ENCODE measurements at regions not wholly inside any gene's neighbourhood (a gene's known extent, or its start where the extent isn't known, plus 50 kb on each side); places are given as distances from the start of the nearest gene placed in this dataset.
"Not testable (repeated sequence)": the region's sequence is repeated elsewhere in the genome, so short reads cannot be mapped to it uniquely, and the experiment has no call there.

DNA sequence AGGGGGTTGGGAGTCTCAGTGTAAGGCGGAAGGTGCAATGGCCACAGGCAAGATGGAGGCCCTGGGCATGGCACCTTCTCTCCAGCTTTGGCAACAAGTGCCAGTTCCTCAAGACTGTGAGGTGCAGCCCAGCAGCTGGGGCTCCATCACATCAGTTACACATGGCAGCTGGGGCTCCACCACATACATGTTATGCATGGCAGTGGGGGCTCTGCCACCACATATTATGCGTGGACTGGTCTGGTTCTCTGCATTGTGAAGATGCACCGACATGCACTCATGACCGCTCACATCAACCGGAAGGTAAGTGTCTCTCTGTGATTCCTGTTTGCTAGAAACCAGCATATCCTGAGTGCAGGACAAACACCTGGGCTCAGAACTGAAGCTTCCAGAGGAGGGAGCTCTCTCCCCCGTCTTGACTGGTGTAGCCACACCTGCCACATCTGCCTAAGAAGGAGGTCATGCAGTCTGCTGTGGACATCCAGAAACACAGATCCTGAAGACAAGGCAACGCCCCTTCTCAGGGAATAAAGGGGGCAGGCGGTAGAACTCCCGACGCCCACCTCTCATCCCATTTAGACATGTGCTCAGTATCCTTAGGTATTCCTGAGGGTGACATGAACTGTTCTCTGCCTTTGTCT, 104.1 kb upstream of the TMPRSS2 start:
- Mint-ChIP-seq H3K4me1 (no peaks in the 10 kb centered on the region), H3K4me3 (no peak overlapping the region), H3K27ac (no peak overlapping the region), H3K27me3 (peaks cover 11% of the 10 kb centered on the region), H3K9me3 (ENCODE audit: low read depth) (no peaks in the 10 kb centered on the region), H3K36me3 (ENCODE audit: low read depth) (no peaks in the 10 kb centered on the region)
- POLR2A ChIA-PET: no interaction called here
- intact Hi-C loops (cut with DNase I, micrococcal nuclease): loop anchor here (1.0 to 5.0 kb wide), 5 partner anchors 166 to 505 kb away; no protein-coding TSS in a partner anchor
- CTCF ChIA-PET: interaction anchor here (0.6 to 1.3 kb wide), 7 partner anchors 10 to 536 kb away, joined by 3 to 9 read pairs (median 3); no protein-coding TSS in a partner anchor
- DNase-seq (peak; percentile 34), ATAC-seq (peak; percentile 33)

DNA sequence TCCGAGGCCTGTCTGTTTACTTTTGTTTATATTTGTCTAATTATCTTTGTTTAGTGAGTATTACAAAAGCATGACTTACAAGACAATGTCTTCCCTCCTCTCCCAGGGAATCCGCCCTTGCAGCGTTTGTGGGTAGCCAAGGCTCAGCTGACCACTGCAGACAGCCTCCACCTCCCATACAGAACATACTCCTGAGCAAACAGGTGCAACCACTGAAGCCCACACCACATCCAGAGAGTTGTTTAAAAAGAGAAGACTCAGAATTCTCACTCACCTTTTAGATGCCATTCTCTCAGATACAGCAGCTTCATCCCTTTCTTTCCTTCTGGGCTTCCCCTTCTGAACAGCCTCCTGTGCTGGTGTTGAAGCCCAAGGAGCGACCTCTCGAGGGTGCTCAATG, 103.5 kb upstream of the TMPRSS2 start:
- H3K4me1 Mint-ChIP-seq: no peaks in the 10 kb centered on the region
- POLR2A ChIA-PET: no interaction called here
- CTCF ChIA-PET: interaction anchor here (0.6 to 1.3 kb wide), 3 partner anchors 31 to 205 kb away, joined by 3 to 5 read pairs (median 3); no protein-coding TSS in a partner anchor
- H3K27me3 Mint-ChIP-seq: peaks cover 11% of the 10 kb centered on the region
- H3K36me3 Mint-ChIP-seq (ENCODE audit: low read depth): no peaks in the 10 kb centered on the region
- H3K4me3 Mint-ChIP-seq: no peak overlapping the region
- H3K9me3 Mint-ChIP-seq (ENCODE audit: low read depth): no peaks in the 10 kb centered on the region
- H3K27ac Mint-ChIP-seq: no peak overlapping the region
- intact Hi-C loops (cut with DNase I, micrococcal nuclease): loop anchor here in 1 of 2 experiments (5.0 kb wide), 1 partner anchor 329 kb away; no protein-coding TSS in a partner anchor
- no peak for DNase-seq
- no peak for ATAC-seq

DNA sequence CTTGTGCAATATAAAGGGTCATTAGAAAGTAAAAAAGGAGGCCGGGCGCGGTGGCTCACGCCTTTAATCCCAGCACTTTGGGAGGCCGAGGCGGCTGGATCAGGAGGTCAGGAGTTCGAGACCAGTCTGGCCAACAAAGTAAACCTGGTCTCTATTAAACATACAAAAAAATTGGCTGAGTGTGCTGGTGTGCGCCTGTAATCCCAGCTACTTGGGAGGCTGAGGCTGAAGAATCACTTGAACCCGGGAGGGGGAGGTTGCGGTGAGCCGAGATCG, 102.8 kb upstream of the TMPRSS2 start:
- POLR2A ChIA-PET: interaction anchor here (0.7 kb wide), 1 partner anchor 140 kb away, joined by 5 read pairs; no protein-coding TSS in a partner anchor
- DNase-seq; H3K4me1 Mint-ChIP-seq; H3K27ac Mint-ChIP-seq; H3K4me3 Mint-ChIP-seq; H3K36me3 Mint-ChIP-seq (ENCODE audit: low read depth); ATAC-seq; H3K9me3 Mint-ChIP-seq (ENCODE audit: low read depth): not testable (repeated sequence)
- CTCF ChIA-PET: interaction anchor here (1.2 to 1.3 kb wide), 2 partner anchors 31 to 327 kb away, joined by 3 read pairs; no protein-coding TSS in a partner anchor
- H3K27me3 Mint-ChIP-seq: peaks cover 11% of the 10 kb centered on the region
- intact Hi-C loops (cut with DNase I, micrococcal nuclease): loop anchor here in 1 of 2 experiments (5.0 kb wide), 1 partner anchor 328 kb away; no protein-coding TSS in a partner anchor

DNA sequence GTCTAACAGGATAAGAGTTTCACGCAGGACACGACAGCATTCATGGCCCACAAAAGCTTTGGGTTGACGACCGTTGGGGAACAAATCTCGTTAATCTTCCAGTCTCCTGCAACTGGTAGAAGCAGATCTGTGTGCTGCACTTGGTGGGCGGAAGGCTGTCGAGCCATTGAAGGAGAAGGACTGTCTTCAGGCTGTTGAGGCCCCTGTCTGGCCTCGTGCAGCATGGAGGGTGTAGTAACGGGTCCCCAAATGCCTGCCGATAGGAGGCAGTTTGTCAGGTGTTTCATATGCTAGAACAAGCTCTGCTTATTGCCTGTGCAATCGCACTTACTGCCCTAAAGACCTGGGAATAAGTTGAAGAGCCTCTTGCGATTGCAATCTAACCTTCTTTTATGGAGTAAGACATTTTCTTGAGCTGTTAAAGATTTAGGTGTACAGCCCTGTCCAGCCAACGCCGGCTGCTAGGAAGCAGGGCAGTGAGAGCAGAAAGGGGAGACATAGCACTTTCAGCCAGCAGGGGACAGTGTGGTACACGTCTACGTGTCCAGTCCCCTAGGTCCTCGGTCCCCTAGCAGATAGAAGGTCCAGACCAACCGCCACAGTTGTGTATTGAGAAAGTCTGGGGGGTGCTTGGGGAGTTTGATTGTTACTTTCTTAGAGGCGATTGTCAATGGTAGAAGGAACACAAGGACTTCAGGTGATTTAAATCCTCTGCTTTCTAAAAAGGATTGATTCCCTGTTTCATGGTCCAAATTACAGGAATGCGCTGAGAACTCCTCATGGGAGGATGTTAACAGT, 102.3 kb upstream of the TMPRSS2 start:
- H3K4me1 Mint-ChIP-seq: no peaks in the 10 kb centered on the region
- no peaks in the 10 kb centered on the region for H3K9me3 Mint-ChIP-seq (ENCODE audit: low read depth)
- H3K4me3 Mint-ChIP-seq: no peak overlapping the region
- intact Hi-C loops (cut with DNase I, micrococcal nuclease): loop anchor here in 1 of 2 experiments (5.0 kb wide), 1 partner anchor 328 kb away; no protein-coding TSS in a partner anchor
- ATAC-seq: peak; percentile 55
- no peaks in the 10 kb centered on the region for H3K36me3 Mint-ChIP-seq (ENCODE audit: low read depth)
- DNase-seq: peak; percentile 63
- no peak overlapping the region for H3K27ac Mint-ChIP-seq
- peaks cover 11% of the 10 kb centered on the region for H3K27me3 Mint-ChIP-seq
- ChIA-PET CTCF (interaction anchor here (0.7 to 1.3 kb wide), 4 partner anchors 10 to 327 kb away, joined by 3 read pairs; no protein-coding TSS in a partner anchor), POLR2A (interaction anchor here (0.7 kb wide), 1 partner anchor 141 kb away, joined by 5 read pairs; no protein-coding TSS in a partner anchor)

DNA sequence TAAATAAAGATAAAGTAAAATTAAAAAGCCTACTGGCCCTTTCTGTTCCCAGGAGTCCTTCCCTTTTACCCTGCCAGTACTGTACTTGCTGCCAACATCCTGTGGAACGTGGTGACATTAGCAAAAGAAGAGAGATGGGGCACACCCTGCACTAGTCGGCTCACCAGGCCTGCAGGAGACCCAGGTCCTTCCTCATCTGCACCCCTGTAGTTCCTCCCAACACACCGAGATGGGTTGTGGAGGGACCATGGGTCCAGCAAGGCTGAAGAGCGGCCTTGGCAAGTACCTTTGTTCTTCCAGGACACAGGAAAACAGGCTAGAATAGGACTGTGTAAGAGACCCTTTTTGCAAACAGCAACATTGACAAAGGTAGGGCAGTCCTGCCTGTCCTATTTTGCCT, 98.7 kb upstream of the TMPRSS2 start:
- intact Hi-C loops (cut with DNase I, micrococcal nuclease): no loop called here
- Mint-ChIP-seq H3K27ac (no peak overlapping the region), H3K36me3 (ENCODE audit: low read depth) (no peaks in the 10 kb centered on the region), H3K4me3 (no peak overlapping the region), H3K9me3 (ENCODE audit: low read depth) (no peaks in the 10 kb centered on the region), H3K4me1 (no peaks in the 10 kb centered on the region), H3K27me3 (peaks cover 9% of the 10 kb centered on the region)
- DNase-seq: no peak
- ATAC-seq: no peak
- CTCF ChIA-PET: interaction anchor here (0.7 kb wide), 1 partner anchor 379 kb away, joined by 3 read pairs; no protein-coding TSS in a partner anchor
- POLR2A ChIA-PET: no interaction called here

DNA sequence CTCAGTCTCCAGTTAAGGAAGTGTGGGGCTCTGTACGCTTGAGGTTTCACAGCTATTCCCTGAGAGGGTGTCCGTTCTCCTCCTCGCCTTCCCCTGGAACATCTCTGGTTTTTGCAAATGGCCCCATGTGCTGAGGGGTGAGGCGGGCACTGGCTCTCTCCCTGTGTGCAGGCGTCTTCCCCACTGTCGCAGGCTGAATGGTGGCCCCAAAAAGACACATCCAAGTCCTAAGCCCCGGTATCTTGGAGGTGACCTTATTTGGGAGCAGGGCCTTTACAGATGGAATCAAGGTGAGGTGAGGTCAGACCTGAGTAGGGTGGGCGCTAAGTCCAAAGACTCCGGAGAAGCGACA, 98.0 kb upstream of the TMPRSS2 start:
- CTCF ChIA-PET: interaction anchor here (0.7 kb wide), 1 partner anchor 379 kb away, joined by 3 read pairs; no protein-coding TSS in a partner anchor

DNA sequence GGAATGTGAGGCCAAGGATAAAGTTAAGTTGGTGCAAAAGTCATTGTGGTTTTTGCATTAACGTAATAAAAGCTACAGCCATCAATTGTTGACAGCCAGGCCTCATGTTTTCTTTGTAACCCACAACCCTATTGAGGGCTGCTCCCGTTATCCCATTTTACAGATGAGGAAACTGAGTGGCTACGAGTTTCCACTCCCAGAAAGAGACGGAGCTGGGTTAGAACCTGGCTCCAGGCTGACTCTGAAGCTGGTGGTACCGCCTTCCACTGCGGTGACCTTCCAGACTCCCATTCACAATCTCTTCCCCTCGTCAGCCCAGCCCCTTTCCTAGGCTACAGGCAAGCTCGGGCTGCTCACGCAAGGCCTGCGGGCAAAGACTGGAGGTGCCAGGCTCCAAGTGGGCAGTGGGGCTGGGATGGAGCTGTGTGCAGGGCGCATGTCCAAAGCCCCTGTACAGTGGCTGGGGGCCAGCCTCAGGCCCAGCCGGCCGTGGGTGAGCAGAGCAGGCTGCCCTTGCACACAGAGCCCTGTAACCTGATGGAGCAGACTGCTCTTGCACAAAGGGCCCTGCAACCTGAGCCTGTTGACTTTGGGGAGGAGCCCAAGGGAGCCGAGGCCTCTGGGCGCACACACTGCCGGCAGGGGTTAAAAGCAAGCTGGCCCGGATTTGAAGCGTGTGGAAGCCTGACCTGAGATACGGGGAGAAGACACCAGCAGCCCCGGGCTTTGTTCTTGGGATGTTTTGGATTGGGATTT, 97.4 kb upstream of the TMPRSS2 start:
- ChIA-PET CTCF (no interaction called here), POLR2A (no interaction called here)
- H3K27ac Mint-ChIP-seq: no peak overlapping the region
- H3K36me3 Mint-ChIP-seq (ENCODE audit: low read depth): no peaks in the 10 kb centered on the region
- H3K4me1 Mint-ChIP-seq: no peaks in the 10 kb centered on the region
- H3K4me3 Mint-ChIP-seq: no peak overlapping the region
- peaks cover 6% of the 10 kb centered on the region for H3K27me3 Mint-ChIP-seq
- DNase-seq (no peak), ATAC-seq (no peak)
- intact Hi-C loops (cut with DNase I, micrococcal nuclease): no loop called here
- H3K9me3 Mint-ChIP-seq (ENCODE audit: low read depth): no peaks in the 10 kb centered on the region

More for the DNA sequence above, 98.0 kb upstream of the TMPRSS2 start:
- intact Hi-C loops (cut with DNase I, micrococcal nuclease): no loop called here
- Mint-ChIP-seq H3K27ac (no peak overlapping the region), H3K27me3 (peaks cover 7% of the 10 kb centered on the region), H3K36me3 (ENCODE audit: low read depth) (no peaks in the 10 kb centered on the region), H3K4me3 (no peak overlapping the region), H3K9me3 (ENCODE audit: low read depth) (no peaks in the 10 kb centered on the region), H3K4me1 (no peaks in the 10 kb centered on the region)
- POLR2A ChIA-PET: no interaction called here
- ATAC-seq (no peak), DNase-seq (no peak)

DNA sequence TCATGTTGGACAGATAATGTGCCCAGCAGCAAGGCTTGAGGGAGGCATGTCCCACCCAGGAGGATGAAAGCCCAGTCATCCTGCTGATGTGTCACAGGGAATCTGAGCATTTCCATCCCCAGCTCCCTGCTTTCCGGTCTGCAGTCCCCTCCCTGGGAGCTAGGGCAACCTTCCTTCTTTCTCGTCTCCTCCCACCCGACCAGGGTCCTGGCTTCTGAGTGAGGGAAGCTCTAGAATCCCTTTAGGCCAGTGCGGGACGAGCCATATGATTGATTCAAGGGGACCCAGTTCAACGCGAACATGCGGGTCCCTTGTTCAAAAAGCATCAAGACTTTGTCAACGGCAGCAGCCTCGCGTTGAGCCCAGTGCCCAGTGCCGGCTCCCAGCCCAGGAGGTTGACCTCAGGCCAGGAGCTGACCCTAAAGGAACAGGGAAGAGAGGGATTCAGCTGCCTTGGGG, 96.7 kb upstream of the TMPRSS2 start:
- no peak for ATAC-seq
- CTCF ChIA-PET: no interaction called here
- Mint-ChIP-seq H3K27me3 (no peaks in the 10 kb centered on the region), H3K4me1 (no peaks in the 10 kb centered on the region), H3K27ac (no peak overlapping the region), H3K36me3 (ENCODE audit: low read depth) (no peaks in the 10 kb centered on the region), H3K9me3 (ENCODE audit: low read depth) (no peaks in the 10 kb centered on the region), H3K4me3 (no peak overlapping the region)
- intact Hi-C loops (cut with DNase I, micrococcal nuclease): no loop called here
- POLR2A ChIA-PET: no interaction called here
- no peak for DNase-seq

DNA sequence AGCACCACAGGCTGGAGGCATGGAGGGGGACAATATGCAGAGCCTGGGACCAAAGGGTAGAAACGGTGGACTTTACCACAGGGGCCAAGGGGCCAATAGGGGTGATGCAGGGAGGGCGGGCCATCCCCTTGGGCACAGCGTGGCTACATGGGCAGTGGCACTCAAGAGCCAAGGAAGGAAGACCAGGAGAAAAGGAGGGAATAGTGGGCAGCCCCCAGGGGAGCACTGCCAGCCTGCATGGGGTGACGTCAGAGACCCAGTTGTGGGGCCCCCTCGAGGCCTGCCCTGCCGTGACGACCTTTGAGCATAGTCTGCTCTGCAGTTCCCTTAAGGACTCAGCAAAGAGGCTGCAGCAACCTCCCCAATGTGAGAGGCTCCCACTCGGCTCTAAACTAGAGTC, 95.5 kb upstream of the TMPRSS2 start:
- no peak overlapping the region for H3K27ac Mint-ChIP-seq
- intact Hi-C loops (cut with DNase I, micrococcal nuclease): no loop called here
- DNase-seq (no peak), ATAC-seq (no peak)
- H3K4me3 Mint-ChIP-seq: no peak overlapping the region
- H3K4me1 Mint-ChIP-seq: no peaks in the 10 kb centered on the region
- POLR2A ChIA-PET: no interaction called here
- no peaks in the 10 kb centered on the region for H3K9me3 Mint-ChIP-seq (ENCODE audit: low read depth)
- no peaks in the 10 kb centered on the region for H3K36me3 Mint-ChIP-seq (ENCODE audit: low read depth)
- H3K27me3 Mint-ChIP-seq: no peaks in the 10 kb centered on the region
- CTCF ChIA-PET: no interaction called here

DNA sequence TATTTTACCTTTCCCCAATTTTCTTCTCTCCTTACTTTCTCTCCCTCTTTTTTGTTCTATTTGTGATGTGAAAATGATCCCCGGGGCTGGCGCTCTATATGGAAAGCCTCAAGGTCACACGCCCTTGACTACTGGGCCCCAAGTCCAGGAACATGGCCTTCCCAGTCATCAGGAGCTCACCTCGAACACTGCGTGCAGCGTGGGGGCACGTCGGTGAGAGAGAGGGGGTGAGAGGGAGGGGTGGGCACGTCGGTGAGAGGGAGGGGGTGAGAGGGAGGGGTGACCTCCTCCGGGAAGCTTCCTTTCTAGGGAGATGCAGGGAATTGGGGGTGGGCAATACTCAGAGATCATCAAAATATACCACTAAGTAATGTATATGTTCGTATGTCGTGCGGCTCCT, 94.6 kb upstream of the TMPRSS2 start:
- intact Hi-C loops (cut with DNase I, micrococcal nuclease): no loop called here
- Mint-ChIP-seq H3K9me3 (ENCODE audit: low read depth) (no peaks in the 10 kb centered on the region), H3K4me3 (no peak overlapping the region), H3K36me3 (ENCODE audit: low read depth) (no peaks in the 10 kb centered on the region), H3K27ac (no peak overlapping the region), H3K27me3 (no peaks in the 10 kb centered on the region), H3K4me1 (no peaks in the 10 kb centered on the region)
- CTCF ChIA-PET: no interaction called here
- no peak for DNase-seq
- ATAC-seq: no peak
- POLR2A ChIA-PET: no interaction called here

DNA sequence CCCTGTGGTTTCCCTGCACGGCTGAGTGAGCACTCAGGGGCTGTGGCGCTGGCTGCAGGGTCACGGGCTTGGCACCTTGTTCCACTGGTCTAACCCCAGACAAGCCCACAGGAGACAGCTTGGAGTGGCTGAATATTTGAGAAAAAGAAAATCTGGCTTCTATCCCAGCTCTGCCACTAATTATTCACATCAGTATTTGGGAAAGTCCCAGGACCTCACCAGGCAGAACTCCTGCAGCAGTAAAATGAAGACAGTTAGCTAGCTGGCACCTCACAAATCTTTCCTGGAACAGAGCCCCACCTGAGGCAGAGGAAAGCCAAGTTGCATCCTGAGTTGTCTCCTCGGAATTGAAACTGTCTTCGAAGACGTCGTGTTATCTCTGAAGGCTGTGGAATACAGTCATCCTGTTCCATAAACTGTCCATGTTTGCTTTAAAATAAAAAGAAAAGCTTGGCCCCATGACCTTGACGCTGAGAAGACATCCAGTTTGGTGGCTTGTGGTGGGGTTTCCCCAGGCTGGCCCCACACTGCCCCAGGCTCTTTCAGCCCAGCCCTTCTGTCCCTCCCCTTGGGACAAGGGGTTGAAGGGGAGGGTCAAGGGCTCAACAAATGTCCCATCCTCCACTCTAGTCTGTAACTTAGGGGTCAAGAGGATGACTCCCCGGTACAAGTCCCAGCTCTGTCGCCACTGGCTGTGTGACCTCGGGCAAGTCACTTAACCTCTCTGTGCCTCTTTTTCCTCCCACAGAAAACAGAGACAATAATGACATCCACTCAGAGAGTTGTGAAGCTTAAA, 93.8 kb upstream of the TMPRSS2 start:
- Mint-ChIP-seq H3K4me1 (no peaks in the 10 kb centered on the region), H3K9me3 (ENCODE audit: low read depth) (no peaks in the 10 kb centered on the region), H3K36me3 (ENCODE audit: low read depth) (no peaks in the 10 kb centered on the region), H3K4me3 (no peak overlapping the region), H3K27ac (no peak overlapping the region), H3K27me3 (no peaks in the 10 kb centered on the region)
- DNase-seq (no peak), ATAC-seq (no peak)
- intact Hi-C loops (cut with DNase I, micrococcal nuclease): no loop called here
- POLR2A ChIA-PET: no interaction called here
- CTCF ChIA-PET: no interaction called here
